ENCODE measurements at regions not wholly inside any gene's neighbourhood (a gene's known extent, or its start where the extent isn't known, plus 50 kb on each side); places are given as distances from the start of the nearest gene placed in this dataset.

- no peaks in the 10 kb centered on the region for H3K9me3 Mint-ChIP-seq (ENCODE audit: low read depth, unreplicated experiment)
- no peak overlapping the region for H3K27ac Mint-ChIP-seq (ENCODE audit: unreplicated experiment)
- TF ChIP-seq, protein P1, sequence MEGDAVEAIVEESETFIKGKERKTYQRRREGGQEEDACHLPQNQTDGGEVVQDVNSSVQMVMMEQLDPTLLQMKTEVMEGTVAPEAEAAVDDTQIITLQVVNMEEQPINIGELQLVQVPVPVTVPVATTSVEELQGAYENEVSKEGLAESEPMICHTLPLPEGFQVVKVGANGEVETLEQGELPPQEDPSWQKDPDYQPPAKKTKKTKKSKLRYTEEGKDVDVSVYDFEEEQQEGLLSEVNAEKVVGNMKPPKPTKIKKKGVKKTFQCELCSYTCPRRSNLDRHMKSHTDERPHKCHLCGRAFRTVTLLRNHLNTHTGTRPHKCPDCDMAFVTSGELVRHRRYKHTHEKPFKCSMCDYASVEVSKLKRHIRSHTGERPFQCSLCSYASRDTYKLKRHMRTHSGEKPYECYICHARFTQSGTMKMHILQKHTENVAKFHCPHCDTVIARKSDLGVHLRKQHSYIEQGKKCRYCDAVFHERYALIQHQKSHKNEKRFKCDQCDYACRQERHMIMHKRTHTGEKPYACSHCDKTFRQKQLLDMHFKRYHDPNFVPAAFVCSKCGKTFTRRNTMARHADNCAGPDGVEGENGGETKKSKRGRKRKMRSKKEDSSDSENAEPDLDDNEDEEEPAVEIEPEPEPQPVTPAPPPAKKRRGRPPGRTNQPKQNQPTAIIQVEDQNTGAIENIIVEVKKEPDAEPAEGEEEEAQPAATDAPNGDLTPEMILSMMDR (IDR thresholded peaks at IDR 0.05; ENCODE audit: unreplicated experiment) = no peak
- no peaks in the 10 kb centered on the region for H3K27me3 Mint-ChIP-seq (ENCODE audit: unreplicated experiment)
- no peak overlapping the region for H3K4me3 Mint-ChIP-seq (ENCODE audit: low read depth, unreplicated experiment)
- no peaks in the 10 kb centered on the region for H3K4me1 Mint-ChIP-seq (ENCODE audit: low read depth, unreplicated experiment)
- DNase-seq = no peak
- BruUV-seq (replicated peaks) = no TSS peak
- H3K36me3 Mint-ChIP-seq (ENCODE audit: insufficient read depth, unreplicated experiment) = no peaks in the 10 kb centered on the region
- intact Hi-C loops (cut with micrococcal nuclease; ENCODE audit: unreplicated experiment) = no loop called here
- CTCF ChIA-PET = no interaction called here
These were observed 226.0 kb downstream of the BMP7 start for GRCh38 chr20:57040466-57040865.

DNA sequence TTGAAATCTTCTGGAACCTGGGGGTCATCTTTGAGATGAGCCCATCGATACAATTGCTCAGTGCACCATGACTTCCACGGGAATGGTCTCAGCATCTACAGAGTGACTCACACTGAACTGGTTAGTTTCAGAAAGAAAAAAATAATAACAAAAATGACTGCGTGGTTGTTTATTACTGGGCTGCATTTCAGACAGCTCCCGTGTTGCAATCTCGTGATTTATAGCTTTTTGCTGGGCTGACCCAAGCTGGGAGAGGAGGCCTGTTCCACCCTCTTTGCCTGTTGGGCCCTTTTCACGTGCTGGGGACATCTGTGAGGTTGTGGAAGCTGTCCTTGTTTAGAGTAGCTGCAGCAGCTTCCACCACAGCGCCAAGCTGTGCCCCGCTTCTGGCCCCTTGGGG, 225.5 kb downstream of the BMP7 start:
- TF ChIP-seq, protein P1 (IDR thresholded peaks at IDR 0.05; ENCODE audit: unreplicated experiment) = no peak
- CTCF ChIA-PET = no interaction called here
- intact Hi-C loops (cut with micrococcal nuclease; ENCODE audit: unreplicated experiment) = no loop called here
- H3K27ac Mint-ChIP-seq (ENCODE audit: unreplicated experiment) = no peak overlapping the region
- BruUV-seq (replicated peaks) = no TSS peak
- H3K36me3 Mint-ChIP-seq (ENCODE audit: insufficient read depth, unreplicated experiment) = no peaks in the 10 kb centered on the region
- no peaks in the 10 kb centered on the region for H3K27me3 Mint-ChIP-seq (ENCODE audit: unreplicated experiment)
- H3K4me1 Mint-ChIP-seq (ENCODE audit: low read depth, unreplicated experiment) = no peaks in the 10 kb centered on the region
- no peaks in the 10 kb centered on the region for H3K9me3 Mint-ChIP-seq (ENCODE audit: low read depth, unreplicated experiment)
- DNase-seq = no peak
- no peak overlapping the region for H3K4me3 Mint-ChIP-seq (ENCODE audit: low read depth, unreplicated experiment)

DNA sequence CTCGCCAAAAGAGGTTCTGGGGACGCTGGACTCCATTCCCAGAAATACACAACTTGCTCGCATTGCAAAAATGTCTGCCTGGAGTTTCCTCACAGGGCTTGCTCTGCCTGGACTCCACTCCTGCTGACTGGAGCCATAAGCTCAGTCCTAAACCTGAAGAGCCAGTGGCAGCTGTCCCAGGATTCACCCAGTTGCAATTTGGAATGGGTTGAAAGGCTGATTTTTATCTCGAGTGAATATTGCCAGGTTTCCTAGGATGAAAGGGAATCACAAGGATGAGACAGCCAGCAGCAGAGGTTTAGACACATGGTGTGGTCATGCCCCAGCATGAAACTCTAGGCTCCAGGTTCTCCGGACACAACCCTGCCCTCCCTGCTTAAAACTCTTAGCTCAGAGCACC, 223.3 kb downstream of the BMP7 start:
- intact Hi-C loops (cut with micrococcal nuclease; ENCODE audit: unreplicated experiment) = no loop called here
- no peak overlapping the region for H3K27ac Mint-ChIP-seq (ENCODE audit: unreplicated experiment)
- peaks cover 21% of the 10 kb centered on the region for H3K27me3 Mint-ChIP-seq (ENCODE audit: unreplicated experiment)
- H3K36me3 Mint-ChIP-seq (ENCODE audit: insufficient read depth, unreplicated experiment) = no peaks in the 10 kb centered on the region
- TF ChIP-seq, protein P1 (IDR thresholded peaks at IDR 0.05; ENCODE audit: unreplicated experiment) = no peak
- no TSS peak for BruUV-seq (replicated peaks)
- H3K4me1 Mint-ChIP-seq (ENCODE audit: low read depth, unreplicated experiment) = peaks cover 9% of the 10 kb centered on the region
- no peak for DNase-seq
- CTCF ChIA-PET = interaction anchor here (0.6 kb wide), 1 partner anchor 133 kb away, joined by 3 read pairs; no protein-coding TSS in a partner anchor
- H3K9me3 Mint-ChIP-seq (ENCODE audit: low read depth, unreplicated experiment) = no peaks in the 10 kb centered on the region
- H3K4me3 Mint-ChIP-seq (ENCODE audit: low read depth, unreplicated experiment) = no peak overlapping the region

GRCh38 chr20:57043669-57044268, 222.7 kb downstream of the BMP7 start:
- Mint-ChIP-seq H3K9me3 (ENCODE audit: low read depth, unreplicated experiment) (no peaks in the 10 kb centered on the region), H3K4me1 (ENCODE audit: low read depth, unreplicated experiment) (peaks cover 10% of the 10 kb centered on the region)
- CTCF ChIA-PET = interaction anchor here (0.6 kb wide), 1 partner anchor 132 kb away, joined by 3 read pairs; no protein-coding TSS in a partner anchor

More at GRCh38 chr20:57043669-57044268, 222.7 kb downstream of the BMP7 start:
- TF ChIP-seq, protein P1 (IDR thresholded peaks at IDR 0.05; ENCODE audit: unreplicated experiment) = no peak
- no TSS peak for BruUV-seq (replicated peaks)
- Mint-ChIP-seq H3K36me3 (ENCODE audit: insufficient read depth, unreplicated experiment) (no peaks in the 10 kb centered on the region), H3K4me3 (ENCODE audit: low read depth, unreplicated experiment) (no peak overlapping the region), H3K27me3 (ENCODE audit: unreplicated experiment) (peaks cover 28% of the 10 kb centered on the region), H3K27ac (ENCODE audit: unreplicated experiment) (no peak overlapping the region)
- DNase-seq = no peak
- intact Hi-C loops (cut with micrococcal nuclease; ENCODE audit: unreplicated experiment) = no loop called here
